HL-60 (cell line): ENCODE measurements at regions not wholly inside any gene's neighbourhood (a gene's known extent, or its start where the extent isn't known, plus 50 kb on each side); places are given as distances from the start of the nearest gene placed in this dataset.

Experiments used
- TF ChIP-seq, protein P1 (sequence below): IDR thresholded peaks from 2 replicates; pipeline ENCODE4 v1.6.1; 2012; ENCODE audit warnings: low read depth; ENCODE audit not compliant: insufficient replicate concordance
- TF ChIP-seq, protein P2 (sequence below): IDR thresholded peaks from one replicate; pipeline ENCODE4 v1.5.1; 2011; ENCODE audit warnings: low read length, control low read depth, inconsistent platforms; ENCODE audit not compliant: insufficient read depth

GRCh38 chr15:39336926-39337325 is 244.0 kb upstream of the THBS1 start:
- TF ChIP-seq, protein P1, sequence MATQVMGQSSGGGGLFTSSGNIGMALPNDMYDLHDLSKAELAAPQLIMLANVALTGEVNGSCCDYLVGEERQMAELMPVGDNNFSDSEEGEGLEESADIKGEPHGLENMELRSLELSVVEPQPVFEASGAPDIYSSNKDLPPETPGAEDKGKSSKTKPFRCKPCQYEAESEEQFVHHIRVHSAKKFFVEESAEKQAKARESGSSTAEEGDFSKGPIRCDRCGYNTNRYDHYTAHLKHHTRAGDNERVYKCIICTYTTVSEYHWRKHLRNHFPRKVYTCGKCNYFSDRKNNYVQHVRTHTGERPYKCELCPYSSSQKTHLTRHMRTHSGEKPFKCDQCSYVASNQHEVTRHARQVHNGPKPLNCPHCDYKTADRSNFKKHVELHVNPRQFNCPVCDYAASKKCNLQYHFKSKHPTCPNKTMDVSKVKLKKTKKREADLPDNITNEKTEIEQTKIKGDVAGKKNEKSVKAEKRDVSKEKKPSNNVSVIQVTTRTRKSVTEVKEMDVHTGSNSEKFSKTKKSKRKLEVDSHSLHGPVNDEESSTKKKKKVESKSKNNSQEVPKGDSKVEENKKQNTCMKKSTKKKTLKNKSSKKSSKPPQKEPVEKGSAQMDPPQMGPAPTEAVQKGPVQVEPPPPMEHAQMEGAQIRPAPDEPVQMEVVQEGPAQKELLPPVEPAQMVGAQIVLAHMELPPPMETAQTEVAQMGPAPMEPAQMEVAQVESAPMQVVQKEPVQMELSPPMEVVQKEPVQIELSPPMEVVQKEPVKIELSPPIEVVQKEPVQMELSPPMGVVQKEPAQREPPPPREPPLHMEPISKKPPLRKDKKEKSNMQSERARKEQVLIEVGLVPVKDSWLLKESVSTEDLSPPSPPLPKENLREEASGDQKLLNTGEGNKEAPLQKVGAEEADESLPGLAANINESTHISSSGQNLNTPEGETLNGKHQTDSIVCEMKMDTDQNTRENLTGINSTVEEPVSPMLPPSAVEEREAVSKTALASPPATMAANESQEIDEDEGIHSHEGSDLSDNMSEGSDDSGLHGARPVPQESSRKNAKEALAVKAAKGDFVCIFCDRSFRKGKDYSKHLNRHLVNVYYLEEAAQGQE = no peak
- TF ChIP-seq, protein P2, sequence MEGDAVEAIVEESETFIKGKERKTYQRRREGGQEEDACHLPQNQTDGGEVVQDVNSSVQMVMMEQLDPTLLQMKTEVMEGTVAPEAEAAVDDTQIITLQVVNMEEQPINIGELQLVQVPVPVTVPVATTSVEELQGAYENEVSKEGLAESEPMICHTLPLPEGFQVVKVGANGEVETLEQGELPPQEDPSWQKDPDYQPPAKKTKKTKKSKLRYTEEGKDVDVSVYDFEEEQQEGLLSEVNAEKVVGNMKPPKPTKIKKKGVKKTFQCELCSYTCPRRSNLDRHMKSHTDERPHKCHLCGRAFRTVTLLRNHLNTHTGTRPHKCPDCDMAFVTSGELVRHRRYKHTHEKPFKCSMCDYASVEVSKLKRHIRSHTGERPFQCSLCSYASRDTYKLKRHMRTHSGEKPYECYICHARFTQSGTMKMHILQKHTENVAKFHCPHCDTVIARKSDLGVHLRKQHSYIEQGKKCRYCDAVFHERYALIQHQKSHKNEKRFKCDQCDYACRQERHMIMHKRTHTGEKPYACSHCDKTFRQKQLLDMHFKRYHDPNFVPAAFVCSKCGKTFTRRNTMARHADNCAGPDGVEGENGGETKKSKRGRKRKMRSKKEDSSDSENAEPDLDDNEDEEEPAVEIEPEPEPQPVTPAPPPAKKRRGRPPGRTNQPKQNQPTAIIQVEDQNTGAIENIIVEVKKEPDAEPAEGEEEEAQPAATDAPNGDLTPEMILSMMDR = no peak
